GM12873 (cell line): ENCODE measurements at regions not wholly inside any gene's neighbourhood (a gene's known extent, or its start where the extent isn't known, plus 50 kb on each side); places are given as distances from the start of the nearest gene placed in this dataset.

Experiments
- CTCF ChIP-seq: IDR thresholded peaks from 2 replicates; pipeline ENCODE4 v1.5.1; 2012; ENCODE audit warnings: low read depth, mild to moderate bottlenecking, moderate library complexity, low read length, control low read depth; ENCODE audit not compliant: insufficient read depth; ENCODE audit errors: missing control alignments

GRCh38 chrX:127306262-127306661 is 486.7 kb downstream of the PRR32 start:
- no peak for TF ChIP-seq CTCF

GRCh38 chrX:127313635-127314034 is 494.1 kb downstream of the PRR32 start:
- TF ChIP-seq CTCF: no peak

GRCh38 chrX:127317159-127317558 is 497.6 kb downstream of the PRR32 start:
- TF ChIP-seq CTCF: no peak

GRCh38 chrX:127324128-127324527 is 504.6 kb downstream of the PRR32 start:
- TF ChIP-seq CTCF: no peak
